Activated T-helper 1 cell treated with anti-CD3 and anti-CD28 coated beads, Interleukin-12 subunit alpha, Interleukin-12 subunit beta, Interleukin-2, Interleukin-4 antibody, amounts not matched to agents 30 ng/mL and 10 ng/mL and 1 ng/mL, durations not matched to agents 14 hours and 24 hours and 36 hours (primary cell): ENCODE measurements at regions not wholly inside any gene's neighbourhood (a gene's known extent, or its start where the extent isn't known, plus 50 kb on each side); places are given as distances from the start of the nearest gene placed in this dataset.

Experiments used
- DNase-seq: peaks from one replicate; pipeline ENCODE4 v3.0.0; 2021; ENCODE audit warnings: low spot score
- H3K27ac Mint-ChIP-seq: one replicate; pipeline ENCODE4 v1.8.0; 2021; ENCODE audit warnings: mild to moderate bottlenecking, mixed read lengths
- H3K27me3 Mint-ChIP-seq: one replicate; pipeline ENCODE4 v1.8.0; 2022; ENCODE audit warnings: mild to moderate bottlenecking, moderate library complexity, mixed read lengths; ENCODE audit not compliant: insufficient read depth
- H3K36me3 Mint-ChIP-seq: one replicate; pipeline ENCODE4 v1.8.0; 2021; ENCODE audit warnings: low read depth, mixed read lengths
- H3K4me1 Mint-ChIP-seq: one replicate; pipeline ENCODE4 v1.8.0; 2021; ENCODE audit warnings: low read depth, mixed read lengths
- H3K4me3 Mint-ChIP-seq: one replicate; pipeline ENCODE4 v1.8.0; 2021; ENCODE audit warnings: mild to moderate bottlenecking, moderate library complexity, mixed read lengths
- H3K9me3 Mint-ChIP-seq: one replicate; pipeline ENCODE4 v1.8.0; 2021; ENCODE audit warnings: mixed read lengths
- intact Hi-C: fragments of 100-400 bp; cut with micrococcal nuclease; formaldehyde crosslinking; loops from one replicate; pipeline ENCODE4 v1.15.1; 2024

- Mint-ChIP-seq H3K4me1 (no peaks in the 10 kb centered on the region), H3K4me3 (no peak overlapping the region), H3K9me3 (no peaks in the 10 kb centered on the region), H3K27me3 (no peaks in the 10 kb centered on the region), H3K36me3 (no peaks in the 10 kb centered on the region), H3K27ac (no peak overlapping the region)
- intact Hi-C loops, result no loop called here
- DNase-seq, result no peak
Measured at GRCh38 chr17:70022175-70022574, 52.9 kb upstream of the KCNJ16 start.

- H3K36me3 Mint-ChIP-seq, result no peaks in the 10 kb centered on the region
- H3K4me3 Mint-ChIP-seq, result no peak overlapping the region
- DNase-seq, result no peak
- no peaks in the 10 kb centered on the region for H3K4me1 Mint-ChIP-seq
- H3K27ac Mint-ChIP-seq, result no peak overlapping the region
- H3K9me3 Mint-ChIP-seq, result no peaks in the 10 kb centered on the region
- no peaks in the 10 kb centered on the region for H3K27me3 Mint-ChIP-seq
- intact Hi-C loops, result no loop called here
Measured at GRCh38 chr17:70024253-70024652, 50.8 kb upstream of the KCNJ16 start.
